Nephron (organoid): ENCODE measurements at regions not wholly inside any gene's neighbourhood (a gene's known extent, or its start where the extent isn't known, plus 50 kb on each side); places are given as distances from the start of the nearest gene placed in this dataset.

Experiments
- H3K27ac Mint-ChIP-seq, 3 experiments: 2 replicates each; pipeline ENCODE4 v1.8.0; 2020; ENCODE audit warnings: mixed read lengths in 3 of 3, mild to moderate bottlenecking in 2 of 3, moderate library complexity in 1 of 3
- H3K27me3 Mint-ChIP-seq: 2 replicates; pipeline ENCODE4 v1.8.0; 2021; ENCODE audit warnings: low read depth, mild to moderate bottlenecking, moderate library complexity, mixed read lengths
- H3K36me3 Mint-ChIP-seq: 2 replicates; pipeline ENCODE4 v1.8.0; 2020; ENCODE audit warnings: low read depth, mixed read lengths
- H3K4me1 Mint-ChIP-seq: 2 replicates; pipeline ENCODE4 v1.8.0; 2020; ENCODE audit warnings: mixed read lengths
- H3K4me3 Mint-ChIP-seq, 3 experiments: 2 replicates each; pipeline ENCODE4 v1.8.0; 2020; ENCODE audit warnings: mild to moderate bottlenecking in 3 of 3, mixed read lengths in 3 of 3, moderate library complexity in 2 of 3
- H3K9me3 Mint-ChIP-seq: 2 replicates; pipeline ENCODE4 v1.8.0; 2020; ENCODE audit warnings: mixed read lengths
- CTCF ChIP-seq, 3 experiments: fragments of 200-600 bp; sonication (generic); IDR thresholded peaks; one replicate each; pipeline ENCODE4 v1.5.0; 2021; ENCODE audit warnings: antibody characterized with exemption in 3 of 3; ENCODE audit not compliant: unreplicated experiment in 3 of 3

GRCh38 chr1:166338105-166338504 is 171.3 kb upstream of the FAM78B start:
- H3K4me1 Mint-ChIP-seq = no peaks in the 10 kb centered on the region
- H3K27ac Mint-ChIP-seq = no peak overlapping the region
- peaks cover 11% of the 10 kb centered on the region for H3K27me3 Mint-ChIP-seq
- no peaks in the 10 kb centered on the region for H3K36me3 Mint-ChIP-seq
- H3K4me3 Mint-ChIP-seq = no peak overlapping the region
- no peaks in the 10 kb centered on the region for H3K9me3 Mint-ChIP-seq
- TF ChIP-seq CTCF (IDR thresholded peaks at IDR 0.05; ENCODE audit: unreplicated experiment in 3 of 3) = no peak

- TF ChIP-seq CTCF (IDR thresholded peaks at IDR 0.05; ENCODE audit: unreplicated experiment in 3 of 3) = no peak
- Mint-ChIP-seq H3K36me3 (no peaks in the 10 kb centered on the region), H3K9me3 (no peaks in the 10 kb centered on the region), H3K27ac (no peak overlapping the region), H3K4me3 (no peak overlapping the region), H3K4me1 (no peaks in the 10 kb centered on the region), H3K27me3 (peaks cover 4% of the 10 kb centered on the region)
These were observed 173.9 kb upstream of the FAM78B start for GRCh38 chr1:166340709-166341108.

GRCh38 chr1:166343276-166343675 is 176.5 kb upstream of the FAM78B start:
- no peaks in the 10 kb centered on the region for H3K36me3 Mint-ChIP-seq
- no peaks in the 10 kb centered on the region for H3K9me3 Mint-ChIP-seq
- no peak for TF ChIP-seq CTCF (IDR thresholded peaks at IDR 0.05; ENCODE audit: unreplicated experiment in 3 of 3)
- H3K4me1 Mint-ChIP-seq = no peaks in the 10 kb centered on the region
- H3K27me3 Mint-ChIP-seq = peaks cover 4% of the 10 kb centered on the region
- no peak overlapping the region for H3K4me3 Mint-ChIP-seq
- no peak overlapping the region for H3K27ac Mint-ChIP-seq

GRCh38 chr1:166350490-166350889 is 183.7 kb upstream of the FAM78B start:
- no peaks in the 10 kb centered on the region for H3K4me1 Mint-ChIP-seq
- no peak for TF ChIP-seq CTCF (IDR thresholded peaks at IDR 0.05; ENCODE audit: unreplicated experiment in 3 of 3)

GRCh38 chr1:166351676-166352075 is 184.9 kb upstream of the FAM78B start:
- Mint-ChIP-seq H3K9me3 (no peaks in the 10 kb centered on the region), H3K27me3 (no peaks in the 10 kb centered on the region), H3K4me1 (no peaks in the 10 kb centered on the region), H3K27ac (no peak overlapping the region), H3K4me3 (no peak overlapping the region), H3K36me3 (no peaks in the 10 kb centered on the region)
- TF ChIP-seq CTCF (IDR thresholded peaks at IDR 0.05; ENCODE audit: unreplicated experiment in 3 of 3) = no peak

More at GRCh38 chr1:166350490-166350889, 183.7 kb upstream of the FAM78B start:
- Mint-ChIP-seq H3K36me3 (no peaks in the 10 kb centered on the region), H3K27me3 (no peaks in the 10 kb centered on the region), H3K9me3 (no peaks in the 10 kb centered on the region), H3K4me3 (no peak overlapping the region), H3K27ac (no peak overlapping the region)

GRCh38 chr1:166353213-166353612 is 186.4 kb upstream of the FAM78B start:
- no peaks in the 10 kb centered on the region for H3K36me3 Mint-ChIP-seq
- no peaks in the 10 kb centered on the region for H3K27me3 Mint-ChIP-seq
- no peaks in the 10 kb centered on the region for H3K4me1 Mint-ChIP-seq
- H3K27ac Mint-ChIP-seq = no peak overlapping the region
- no peak for TF ChIP-seq CTCF (IDR thresholded peaks at IDR 0.05; ENCODE audit: unreplicated experiment in 3 of 3)
- H3K4me3 Mint-ChIP-seq = no peak overlapping the region
- H3K9me3 Mint-ChIP-seq = no peaks in the 10 kb centered on the region
